NCI-H1092 treated with DMSO at 0.1 percent for 48 hours (cell line): ENCODE measurements at regions not wholly inside any gene's neighbourhood (a gene's known extent, or its start where the extent isn't known, plus 50 kb on each side); places are given as distances from the start of the nearest gene placed in this dataset.

ENCODE experiments used
- DNase-seq: peaks from one replicate; lab custom pipeline; 2025; lab: John Stamatoyannopoulos, UW

DNA sequence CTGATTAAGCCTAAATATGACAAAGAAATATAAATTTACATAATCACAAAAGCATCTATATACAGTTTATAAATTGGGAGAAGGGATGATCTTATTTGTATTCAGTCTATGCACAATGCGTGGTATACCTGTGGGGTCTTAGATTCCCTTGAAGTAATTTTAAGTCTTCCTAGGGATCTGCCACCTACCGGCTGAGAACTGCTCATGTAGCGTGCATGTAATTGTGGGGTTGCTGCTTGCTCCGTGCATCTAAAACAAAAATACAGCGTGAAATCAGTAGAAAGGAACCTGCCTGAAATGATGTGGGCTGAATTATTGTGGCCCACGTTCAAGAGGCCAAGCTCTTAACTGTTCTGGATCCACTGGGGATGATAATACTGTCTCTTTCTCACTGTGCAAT, 187.3 kb downstream of the MBOAT1 start:
- DNase-seq, result no peak

DNA sequence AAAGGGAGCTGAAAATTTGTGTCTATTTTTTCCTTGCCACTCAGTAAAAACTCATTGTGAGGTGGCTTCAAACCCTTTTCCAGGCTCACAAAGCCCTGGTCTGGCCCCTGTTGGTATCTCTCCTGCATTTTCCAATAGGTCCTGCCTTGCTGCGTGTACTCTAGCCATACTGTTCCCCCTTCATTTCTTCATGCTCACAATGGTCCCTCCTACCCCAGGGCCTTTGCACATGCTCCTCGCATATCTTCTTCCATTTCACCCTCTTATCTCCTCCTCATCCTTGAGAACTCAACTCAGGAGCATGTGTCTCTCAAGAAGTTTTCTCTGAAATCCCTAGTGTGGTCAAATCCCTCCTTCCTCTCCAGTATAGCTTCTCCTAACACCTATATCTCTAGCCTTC, 186.6 kb downstream of the MBOAT1 start:
- no peak for DNase-seq

DNA sequence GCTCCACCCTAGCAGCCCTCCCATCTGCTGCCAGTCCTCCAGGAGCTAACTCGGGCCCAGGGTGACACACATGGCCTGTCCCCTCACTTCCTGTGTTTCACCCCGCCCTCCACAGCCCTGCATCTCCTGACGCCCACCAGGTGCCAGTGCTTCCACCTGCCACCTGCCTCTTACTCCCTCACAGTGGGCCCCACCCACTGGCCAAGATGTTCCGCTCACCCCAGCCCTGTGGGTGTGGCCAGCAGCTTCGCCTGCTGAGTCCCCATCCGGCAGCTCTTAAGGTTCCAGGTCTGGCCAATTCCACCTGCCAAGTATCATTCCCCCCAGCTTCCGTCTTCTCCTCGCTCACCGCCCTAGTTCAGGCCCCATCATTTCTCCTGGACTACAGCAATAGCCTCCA, 184.1 kb downstream of the MBOAT1 start:
- DNase-seq, result no peak

DNA sequence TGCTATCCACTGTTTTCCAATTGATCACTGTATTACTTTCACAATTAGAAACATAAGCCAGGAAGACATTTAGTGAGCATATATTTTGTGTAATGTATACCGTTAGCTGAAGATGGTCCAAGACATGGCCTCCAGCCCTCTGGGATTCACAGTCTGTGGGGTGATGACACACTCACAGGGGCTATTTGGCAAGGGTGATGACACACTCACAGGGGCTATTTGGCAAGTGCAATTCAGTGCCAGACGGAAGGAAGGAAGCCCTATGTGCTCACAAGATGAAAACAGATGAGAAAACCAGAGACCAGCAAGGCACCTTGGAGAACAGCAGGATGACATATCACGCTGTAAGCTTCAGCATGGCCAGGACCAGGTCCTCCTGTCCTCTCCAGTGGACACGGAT, 183.7 kb downstream of the MBOAT1 start:
- no peak for DNase-seq

DNA sequence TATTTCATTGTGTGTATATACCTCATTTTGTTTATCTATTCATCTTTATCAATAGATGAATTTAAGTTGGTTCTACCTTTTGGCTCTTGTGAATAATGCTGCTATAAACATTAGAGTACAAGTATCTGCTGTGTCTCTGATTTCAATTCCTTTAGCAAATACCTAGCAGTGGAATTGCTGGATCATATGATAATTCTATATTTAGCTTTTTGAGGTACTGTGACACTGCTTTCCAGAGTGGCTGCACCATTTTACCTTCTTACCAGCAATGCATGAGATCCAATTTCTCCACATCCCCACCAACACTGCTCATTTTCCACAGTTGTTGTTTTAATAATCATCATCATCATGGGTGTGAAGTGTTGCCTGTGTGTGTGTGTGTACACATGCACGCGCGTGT, 182.3 kb downstream of the MBOAT1 start:
- no peak for DNase-seq

DNA sequence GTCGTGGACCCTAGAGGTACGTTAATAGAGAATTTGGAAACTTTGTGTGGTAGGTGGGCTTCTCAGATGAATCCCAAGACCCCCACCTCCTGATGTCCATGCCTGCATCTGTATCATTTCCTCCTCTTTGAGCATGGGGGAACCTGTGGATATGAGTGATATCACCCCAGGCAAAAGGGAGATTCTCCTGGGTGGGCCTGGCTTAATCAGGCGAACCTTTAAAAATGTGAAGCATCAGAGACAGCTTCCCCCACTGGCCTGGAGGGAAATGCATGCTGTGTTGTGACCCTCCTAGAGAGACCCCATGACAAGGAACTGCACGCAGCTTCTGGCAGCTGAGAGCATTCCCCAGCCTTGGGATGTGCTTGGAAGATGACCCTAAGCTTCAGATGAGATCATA, 180.9 kb downstream of the MBOAT1 start:
- no peak for DNase-seq

DNA sequence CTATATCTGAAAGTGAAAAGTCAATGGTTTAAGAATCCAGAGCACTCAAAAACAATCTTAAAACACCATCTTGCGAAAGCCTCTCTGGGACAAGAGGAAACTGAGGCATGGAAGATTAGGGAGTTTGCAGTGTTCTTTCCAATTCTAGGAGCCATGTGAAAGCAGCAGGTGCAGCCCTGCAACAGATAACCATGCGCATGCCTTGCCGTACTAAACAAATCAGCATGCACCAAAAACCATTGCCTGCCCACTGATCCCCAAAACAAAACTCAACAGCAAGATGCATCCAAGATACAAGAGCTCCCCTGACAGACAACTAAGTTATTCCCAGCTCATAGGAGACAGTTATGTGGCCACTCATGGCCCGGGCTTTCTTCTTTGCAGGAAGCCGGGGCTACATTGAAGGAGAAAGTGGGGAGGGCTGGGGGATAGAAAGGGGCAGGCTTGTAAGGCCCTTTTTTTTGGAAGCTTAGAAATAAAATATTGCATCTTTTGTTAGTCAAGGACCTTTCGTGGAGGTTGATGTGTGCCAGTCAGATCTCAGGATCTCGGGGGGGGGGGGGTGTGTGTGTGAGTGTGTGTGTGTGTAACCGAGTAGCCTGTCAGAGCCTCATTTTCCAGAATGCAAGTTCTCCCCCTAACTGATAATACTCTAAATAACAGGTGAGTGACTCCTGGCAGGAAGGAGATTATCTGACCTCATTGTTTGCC, 178.4 kb downstream of the MBOAT1 start:
- peak; percentile 31 for DNase-seq

DNA sequence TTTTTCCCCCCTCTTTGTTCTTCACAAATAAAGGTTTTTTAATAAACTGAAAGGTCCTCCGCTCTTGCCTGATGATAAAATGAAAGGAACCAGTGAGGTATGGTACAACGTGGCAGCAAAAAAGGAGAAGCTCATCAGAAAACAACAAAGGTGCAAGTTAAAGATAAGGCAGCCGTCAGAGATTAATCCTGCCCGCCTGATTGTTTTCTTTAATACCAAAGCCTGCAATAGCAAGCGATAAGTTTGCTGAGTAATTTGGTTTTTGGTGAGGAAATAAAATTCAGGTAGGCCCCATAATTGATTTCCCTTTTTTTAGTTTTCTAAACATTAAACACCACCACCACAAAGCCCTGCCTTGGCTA, 177.9 kb downstream of the MBOAT1 start:
- peak; percentile 59 for DNase-seq

DNA sequence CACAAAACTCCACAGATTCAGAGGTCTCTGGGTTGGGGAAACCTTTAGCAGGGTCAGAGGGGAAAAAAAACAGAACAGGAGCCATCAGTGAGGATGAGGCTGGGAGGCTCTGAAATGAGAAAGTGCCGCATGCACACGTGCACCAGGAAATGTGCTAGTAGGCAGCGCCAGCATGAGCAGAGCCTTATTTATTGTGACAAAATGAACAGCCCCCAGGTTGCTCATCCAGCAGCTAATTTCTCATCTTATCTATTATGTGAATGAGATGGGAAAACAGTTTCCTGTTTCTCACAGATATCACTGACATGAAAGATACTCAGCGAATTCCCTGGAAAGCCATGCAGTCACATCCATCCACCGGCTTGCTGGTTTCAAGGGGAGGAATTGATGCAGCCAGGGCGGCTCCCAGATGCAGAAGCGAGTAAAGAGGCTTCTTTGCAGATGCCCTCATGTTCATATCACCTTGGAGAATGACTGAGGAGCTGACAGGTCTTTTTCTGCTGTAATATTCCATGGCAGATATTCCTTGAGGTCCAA, 176.1 kb downstream of the MBOAT1 start:
- DNase-seq, result no peak

DNA sequence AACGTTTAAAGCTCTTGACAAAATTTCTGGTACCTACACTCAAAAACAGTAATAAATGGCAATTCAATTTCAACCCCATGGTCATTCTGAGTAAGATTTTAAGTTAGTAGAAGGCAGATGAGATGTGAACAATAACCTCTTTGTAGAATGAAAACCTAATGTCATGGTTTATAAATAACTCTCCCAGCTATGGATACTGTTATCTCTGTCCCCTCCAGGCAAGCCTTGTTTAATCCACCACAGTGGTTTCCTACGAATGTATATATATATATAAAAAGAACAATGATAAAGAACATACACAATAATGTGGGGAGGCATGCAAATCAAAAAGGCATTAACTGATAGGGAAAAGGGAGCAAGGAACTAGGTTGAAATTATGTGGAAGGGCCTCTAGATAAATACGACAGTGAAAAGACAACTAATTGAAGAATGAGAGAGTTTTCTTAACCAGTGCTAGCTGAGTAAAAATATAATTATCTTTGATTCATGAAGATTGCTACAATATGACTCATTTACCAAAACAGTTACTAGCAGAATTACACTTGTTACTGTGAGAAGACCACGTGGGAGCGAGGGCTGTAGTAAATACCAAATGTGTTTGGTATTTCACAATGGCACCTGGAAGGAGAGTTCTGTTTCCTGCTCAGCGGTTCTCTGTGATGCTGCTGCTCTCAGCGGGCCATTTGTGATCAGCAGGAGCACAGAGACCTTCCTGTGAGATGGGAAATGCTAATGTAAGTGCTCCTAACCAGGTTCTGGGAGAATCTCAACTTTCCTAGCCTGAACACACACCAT, 173.7 kb downstream of the MBOAT1 start:
- DNase-seq, result no peak

DNA sequence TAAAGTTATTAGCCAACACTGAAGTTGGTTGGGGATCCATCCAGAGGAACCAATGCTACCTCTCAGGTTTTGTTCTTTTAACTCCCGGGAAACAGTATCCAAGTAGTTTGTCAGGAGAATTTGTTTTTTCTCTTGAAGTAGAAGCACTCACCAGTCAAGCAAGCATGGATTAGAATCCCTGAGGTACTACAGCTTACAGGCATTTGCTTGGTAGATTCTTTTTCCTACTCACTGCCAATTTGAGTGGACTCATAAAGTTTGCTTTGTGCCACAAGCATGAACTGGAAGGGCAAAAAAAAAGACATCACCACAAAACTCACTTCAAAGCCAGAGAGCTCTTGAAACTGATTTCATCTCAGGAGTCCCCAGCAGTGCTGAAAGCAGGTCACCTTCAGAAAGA, 167.4 kb downstream of the MBOAT1 start:
- no peak for DNase-seq
